ENCODE measurements at regions not wholly inside any gene's neighbourhood (a gene's known extent, or its start where the extent isn't known, plus 50 kb on each side); places are given as distances from the start of the nearest gene placed in this dataset.

- Histone ChIP-seq H3K4me1 (no peaks in the 10 kb centered on the region), H3K4me3 (no peak overlapping the region), H3K36me3 (no peaks in the 10 kb centered on the region), H3K27me3 (no peaks in the 10 kb centered on the region), H3K9me3 (no peaks in the 10 kb centered on the region), H3K27ac (no peak overlapping the region)
- TF ChIP-seq POLR2A (IDR thresholded peaks at IDR 0.05) = no peak
- TF ChIP-seq EP300 (IDR thresholded peaks at IDR 0.05) = no peak
- TF ChIP-seq CTCF (IDR thresholded peaks at IDR 0.05) = no peak
- TF ChIP-seq POLR2AphosphoS5 (IDR thresholded peaks at IDR 0.05) = no peak
- ATAC-seq (ENCODE audit: low FRiP score in 2 of 2) (no peak), DNase-seq (no peak)
- 77 to 83% methylated on average over 3 of the region's 3 CpGs for WGBS, 2 donors
These were observed 125.3 kb upstream of the P2RY1 start for GRCh38 chr3:152709659-152710058.

GRCh38 chr3:152710549-152710948 lies 124.4 kb upstream of the P2RY1 start:
- H3K36me3 ChIP-seq = no peaks in the 10 kb centered on the region
- H3K27me3 ChIP-seq = no peaks in the 10 kb centered on the region
- no peaks in the 10 kb centered on the region for H3K9me3 ChIP-seq
- TF ChIP-seq CTCF (IDR thresholded peaks at IDR 0.05) (no peak), POLR2AphosphoS5 (IDR thresholded peaks at IDR 0.05) (no peak), EP300 (IDR thresholded peaks at IDR 0.05) (no peak), POLR2A (IDR thresholded peaks at IDR 0.05) (no peak)
- no peaks in the 10 kb centered on the region for H3K4me1 ChIP-seq
- H3K4me3 ChIP-seq = no peak overlapping the region
- no peak overlapping the region for H3K27ac ChIP-seq
- ATAC-seq (ENCODE audit: low FRiP score in 2 of 2) (no peak), DNase-seq (no peak)
- WGBS, 2 donors = 92 to 93% methylated on average over 3 of the region's 3 CpGs

DNA sequence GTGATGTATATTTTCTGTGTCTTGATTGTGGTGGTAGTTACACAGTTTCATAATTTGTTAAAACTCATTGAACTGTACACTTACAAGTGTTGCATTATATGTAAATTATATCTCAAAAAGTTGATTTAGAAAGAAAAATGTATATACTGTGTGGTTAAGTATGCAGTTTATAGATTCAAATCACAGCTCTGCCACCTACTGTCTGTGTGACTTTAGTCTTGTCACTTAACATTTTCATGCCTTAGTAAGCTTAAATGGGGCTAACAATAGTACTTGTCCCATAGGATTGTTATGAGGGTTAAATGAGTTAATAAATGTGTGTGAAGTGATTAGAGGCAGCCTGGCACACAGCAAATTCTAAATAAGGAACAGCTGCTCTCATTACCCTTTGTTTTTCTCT lies 120.9 kb upstream of the P2RY1 start:
- no peaks in the 10 kb centered on the region for H3K4me1 ChIP-seq
- H3K27me3 ChIP-seq = no peaks in the 10 kb centered on the region
- H3K9me3 ChIP-seq = no peaks in the 10 kb centered on the region
- DNase-seq (no peak), ATAC-seq (ENCODE audit: low FRiP score in 2 of 2) (no peak)
- no peaks in the 10 kb centered on the region for H3K36me3 ChIP-seq
- no peak overlapping the region for H3K27ac ChIP-seq
- TF ChIP-seq POLR2AphosphoS5 (IDR thresholded peaks at IDR 0.05) (no peak), EP300 (IDR thresholded peaks at IDR 0.05) (no peak), CTCF (IDR thresholded peaks at IDR 0.05) (no peak), POLR2A (IDR thresholded peaks at IDR 0.05) (no peak)
- H3K4me3 ChIP-seq = no peak overlapping the region

- no peaks in the 10 kb centered on the region for H3K36me3 ChIP-seq
- H3K4me1 ChIP-seq = no peaks in the 10 kb centered on the region
- ATAC-seq (ENCODE audit: low FRiP score in 2 of 2) (no peak), DNase-seq (no peak)
- H3K27ac ChIP-seq = no peak overlapping the region
- H3K9me3 ChIP-seq = no peaks in the 10 kb centered on the region
- no peaks in the 10 kb centered on the region for H3K27me3 ChIP-seq
- no peak for TF ChIP-seq POLR2AphosphoS5 (IDR thresholded peaks at IDR 0.05)
- TF ChIP-seq EP300 (IDR thresholded peaks at IDR 0.05) = no peak
- no peak for TF ChIP-seq CTCF (IDR thresholded peaks at IDR 0.05)
- TF ChIP-seq POLR2A (IDR thresholded peaks at IDR 0.05) = no peak
- H3K4me3 ChIP-seq = no peak overlapping the region
These were observed 120.4 kb upstream of the P2RY1 start for GRCh38 chr3:152714507-152714906.

DNA sequence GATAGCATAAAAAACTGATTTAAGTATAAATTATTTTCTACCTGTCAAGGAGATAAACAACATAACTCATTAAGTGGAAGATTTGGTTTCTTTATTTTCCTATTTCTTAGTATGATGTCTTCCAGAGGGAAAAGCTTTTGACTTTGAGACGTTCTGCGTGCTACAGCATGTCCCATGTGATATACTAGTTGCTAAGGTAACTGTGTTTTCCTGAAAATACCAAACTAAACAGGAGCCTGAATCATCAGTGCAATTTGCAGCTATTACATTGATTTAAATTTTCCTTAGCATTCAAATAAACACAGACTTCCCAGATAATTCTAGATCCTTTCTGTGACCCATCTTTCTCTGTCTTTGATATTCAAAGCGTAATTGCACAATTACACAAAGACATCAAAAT lies 117.7 kb upstream of the P2RY1 start:
- no peak overlapping the region for H3K27ac ChIP-seq
- no peak for ATAC-seq (ENCODE audit: low FRiP score in 2 of 2)
- DNase-seq = no peak
- H3K27me3 ChIP-seq = no peaks in the 10 kb centered on the region
- no peaks in the 10 kb centered on the region for H3K36me3 ChIP-seq
- H3K4me3 ChIP-seq = no peak overlapping the region
- no peaks in the 10 kb centered on the region for H3K4me1 ChIP-seq
- H3K9me3 ChIP-seq = no peaks in the 10 kb centered on the region
- 87 to 92% methylated on average over 3 of the region's 3 CpGs for whole genome bisulfite sequencing, 2 donors
- no peak for TF ChIP-seq CTCF (IDR thresholded peaks at IDR 0.05)
- TF ChIP-seq POLR2A (IDR thresholded peaks at IDR 0.05) = no peak
- TF ChIP-seq EP300 (IDR thresholded peaks at IDR 0.05) = no peak
- TF ChIP-seq POLR2AphosphoS5 (IDR thresholded peaks at IDR 0.05) = no peak

Data from upper lobe of left lung (tissue), 6 donors.